22Rv1 (cell line): ENCODE measurements at regions not wholly inside any gene's neighbourhood (a gene's known extent, or its start where the extent isn't known, plus 50 kb on each side); places are given as distances from the start of the nearest gene placed in this dataset.

Source experiments
- CTCF ChIP-seq: fragments of 450-650 bp; IDR thresholded peaks from 2 replicates; pipeline ENCODE4 v1.5.1; 2017; ENCODE audit warnings: mild to moderate bottlenecking
- ZFX ChIP-seq: fragments of 450-650 bp; IDR thresholded peaks from 2 replicates; pipeline ENCODE4 v1.6.1; 2017; ENCODE audit warnings: antibody characterized with exemption, borderline replicate concordance

GRCh38 chr18:10404168-10404567 is 50.3 kb upstream of the APCDD1 start:
- TF ChIP-seq CTCF (no peak), ZFX (no peak)
